HEK293 (cell line): ENCODE measurements at regions not wholly inside any gene's neighbourhood (a gene's known extent, or its start where the extent isn't known, plus 50 kb on each side); places are given as distances from the start of the nearest gene placed in this dataset.

Source experiments
- CTCF ChIA-PET: fragments of 350-600 bp; formaldehyde crosslinking; extraction: SDS; loops from one replicate; lab custom pipeline; 2021; ENCODE audit warnings: antibody characterized with exemption; lab: Yijun Ruan, JAX
- POLR2A ChIA-PET: fragments of 300-600 bp; formaldehyde crosslinking; extraction: SDS; loops from one replicate; lab custom pipeline; 2020; ENCODE audit warnings: antibody characterized with exemption, inconsistent platforms; lab: Yijun Ruan, JAX
- H3K27ac ChIP-seq: fragments of 200-500 bp; sonication (Bioruptor generic); 2 replicates; pipeline ENCODE4 v1.5.1; 2014; ENCODE audit warnings: low read depth, low read length, control low read depth, inconsistent platforms; ENCODE audit errors: extremely low read depth
- H3K36me3 ChIP-seq, 2 experiments: fragments of 200-500 bp in 1 of 2; sonication (Bioruptor generic) in 1 of 2; 1 replicate in 1 of 2; 2 replicates in 1 of 2; pipeline ENCODE4 v1.5.1; 2014 to 2017; ENCODE audit warnings: inconsistent platforms in 2 of 2, low read length in 2 of 2; ENCODE audit not compliant: control insufficient read depth in 2 of 2, insufficient read depth in 1 of 2
- H3K4me1 ChIP-seq: fragments of 200-500 bp; sonication (Bioruptor generic); 2 replicates; pipeline ENCODE4 v1.5.1; 2014; ENCODE audit warnings: mild to moderate bottlenecking, low read length, inconsistent platforms; ENCODE audit not compliant: control insufficient read depth, insufficient read depth
- H3K4me3 ChIP-seq: 2 replicates; pipeline ENCODE4 v1.5.1; 2011; ENCODE audit warnings: low read depth, mild to moderate bottlenecking, control low read depth, low read length, moderate library complexity
- H3K9me3 ChIP-seq: fragments of 200-500 bp; sonication (Bioruptor generic); 2 replicates; pipeline ENCODE4 v1.5.1; 2014; ENCODE audit warnings: low read depth, low read length, inconsistent platforms; ENCODE audit not compliant: control insufficient read depth, insufficient read depth
- BCL11A ChIP-seq: fragments of 450-650 bp; formaldehyde crosslinking; IDR thresholded peaks from 2 replicates; pipeline ENCODE4 v1.5.1; 2016; ENCODE audit warnings: low read depth, missing biosample characterization, missing genetic modification characterization
- KLF7 ChIP-seq: fragments of 450-650 bp; formaldehyde crosslinking; IDR thresholded peaks from 2 replicates; pipeline ENCODE4 v1.5.1; 2016; ENCODE audit warnings: missing biosample characterization, missing genetic modification characterization, borderline replicate concordance
- KLF8 ChIP-seq: fragments of 450-650 bp; formaldehyde crosslinking; IDR thresholded peaks from 2 replicates; pipeline ENCODE4 v1.5.1; 2016; ENCODE audit warnings: missing biosample characterization, missing genetic modification characterization
- MYNN ChIP-seq: fragments of 450-650 bp; formaldehyde crosslinking; IDR thresholded peaks from 2 replicates; pipeline ENCODE4 v1.5.1; 2016; ENCODE audit warnings: missing biosample characterization, missing genetic modification characterization, borderline replicate concordance
- SCRT2 ChIP-seq: fragments of 450-650 bp; formaldehyde crosslinking; IDR thresholded peaks from 2 replicates; pipeline ENCODE4 v1.5.1; 2016; ENCODE audit warnings: missing biosample characterization, missing genetic modification characterization
- ZFP69B ChIP-seq: fragments of 450-650 bp; formaldehyde crosslinking; IDR thresholded peaks from 2 replicates; pipeline ENCODE4 v1.5.1; 2016; ENCODE audit warnings: missing biosample characterization, missing genetic modification characterization
- ZNF174 ChIP-seq: fragments of 450-650 bp; formaldehyde crosslinking; IDR thresholded peaks from 2 replicates; pipeline ENCODE4 v1.5.0; 2017; ENCODE audit warnings: missing biosample characterization, mild to moderate bottlenecking, missing genetic modification characterization
- ZNF221 ChIP-seq: fragments of 450-650 bp; formaldehyde crosslinking; IDR thresholded peaks from 2 replicates; pipeline ENCODE4 v1.5.1; 2017; ENCODE audit warnings: missing biosample characterization, missing genetic modification characterization, borderline replicate concordance
- ZNF324 ChIP-seq: fragments of 450-650 bp; formaldehyde crosslinking; IDR thresholded peaks from 2 replicates; pipeline ENCODE4 v1.5.1; 2016; ENCODE audit warnings: missing biosample characterization, missing genetic modification characterization
- ZNF350 ChIP-seq: fragments of 450-650 bp; formaldehyde crosslinking; IDR thresholded peaks from 2 replicates; pipeline ENCODE4 v1.5.0; 2017; ENCODE audit warnings: missing biosample characterization, mild to moderate bottlenecking, missing genetic modification characterization
- ZNF394 ChIP-seq: fragments of 450-650 bp; formaldehyde crosslinking; IDR thresholded peaks from 2 replicates; pipeline ENCODE4 v1.5.1; 2016; ENCODE audit warnings: missing biosample characterization, missing genetic modification characterization, mild to moderate bottlenecking, moderate library complexity, borderline replicate concordance
- ZNF423 ChIP-seq: fragments of 450-650 bp; formaldehyde crosslinking; IDR thresholded peaks from 2 replicates; pipeline ENCODE4 v1.5.1; 2016; ENCODE audit warnings: missing biosample characterization, missing genetic modification characterization
- ZNF473 ChIP-seq: fragments of 450-650 bp; formaldehyde crosslinking; IDR thresholded peaks from 2 replicates; pipeline ENCODE4 v1.5.1; 2017; ENCODE audit warnings: missing biosample characterization, missing genetic modification characterization
- ZNF501 ChIP-seq: fragments of 450-650 bp; formaldehyde crosslinking; IDR thresholded peaks from 2 replicates; pipeline ENCODE4 v1.5.1; 2016; ENCODE audit warnings: missing biosample characterization, missing genetic modification characterization
- ZNF658 ChIP-seq: fragments of 450-650 bp; formaldehyde crosslinking; IDR thresholded peaks from 2 replicates; pipeline ENCODE4; 2016; ENCODE audit warnings: missing biosample characterization, missing genetic modification characterization
- ZNF670 ChIP-seq: fragments of 450-650 bp; formaldehyde crosslinking; IDR thresholded peaks from 2 replicates; pipeline ENCODE4 v1.5.1; 2016; ENCODE audit warnings: missing biosample characterization, missing genetic modification characterization, low read depth
- ZNF76 ChIP-seq: fragments of 450-650 bp; formaldehyde crosslinking; IDR thresholded peaks from 2 replicates; pipeline ENCODE4; 2016; ENCODE audit warnings: low read depth, missing biosample characterization, missing genetic modification characterization, borderline replicate concordance
- ZNF777 ChIP-seq: fragments of 450-650 bp; formaldehyde crosslinking; IDR thresholded peaks from 2 replicates; pipeline ENCODE4 v1.5.1; 2017; ENCODE audit warnings: missing biosample characterization, missing genetic modification characterization, borderline replicate concordance
- ZXDB ChIP-seq: fragments of 450-650 bp; formaldehyde crosslinking; IDR thresholded peaks from 2 replicates; pipeline ENCODE4 v1.5.1; 2016; ENCODE audit warnings: missing biosample characterization, missing genetic modification characterization
- TF ChIP-seq, protein P1 (sequence below): fragments of 450-650 bp; formaldehyde crosslinking; IDR thresholded peaks from 2 replicates; pipeline ENCODE4 v1.5.1; 2017; ENCODE audit warnings: missing biosample characterization, missing genetic modification characterization
- TF ChIP-seq, protein P2 (sequence below): fragments of 450-650 bp; formaldehyde crosslinking; IDR thresholded peaks from 2 replicates; pipeline ENCODE4 v1.5.1; 2016; ENCODE audit warnings: missing biosample characterization, missing genetic modification characterization
- TF ChIP-seq, protein P3 (sequence below): fragments of 450-650 bp; formaldehyde crosslinking; IDR thresholded peaks from 2 replicates; pipeline ENCODE4 v1.5.1; 2017; ENCODE audit warnings: missing biosample characterization, missing genetic modification characterization
- TF ChIP-seq, protein P4 (sequence below): sonication (generic); formaldehyde crosslinking; IDR thresholded peaks from 2 replicates; pipeline ENCODE4 v1.8.1; 2022; ENCODE audit warnings: mild to moderate bottlenecking, moderate library complexity, missing genetic modification reagents
- TF ChIP-seq, protein P5 (sequence below): fragments of 450-650 bp; formaldehyde crosslinking; IDR thresholded peaks from 2 replicates; pipeline ENCODE4 v1.5.1; 2016; ENCODE audit warnings: missing biosample characterization, missing genetic modification characterization

DNA sequence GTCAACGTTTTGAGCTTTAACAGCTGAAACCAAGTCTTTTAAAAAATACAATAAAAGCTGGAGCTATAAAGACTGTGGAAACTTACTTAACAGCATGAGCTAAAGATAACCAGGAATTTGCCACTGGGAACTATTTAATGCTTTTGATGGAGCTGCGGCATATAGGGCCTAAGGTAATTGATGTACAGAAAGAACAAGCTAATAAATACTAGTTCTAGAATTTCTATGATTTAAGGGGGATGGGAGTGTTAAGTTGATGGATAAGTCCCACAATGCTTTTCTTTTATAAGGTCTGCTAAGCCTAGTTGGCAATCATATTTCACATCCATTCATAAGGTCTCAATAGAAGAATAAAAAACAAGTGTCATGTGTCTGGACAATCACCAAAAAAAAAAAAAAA lies 334.0 kb upstream of the DMAC1 start:
- H3K4me3 ChIP-seq = no peak overlapping the region
- H3K4me1 ChIP-seq = no peaks in the 10 kb centered on the region
- POLR2A ChIA-PET = no interaction called here
- CTCF ChIA-PET = interaction anchor here (0.5 to 0.7 kb wide), 2 partner anchors 56 to 1721 kb away, joined by 3 to 4 read pairs; no protein-coding TSS in a partner anchor
- H3K9me3 ChIP-seq = no peaks in the 10 kb centered on the region
- H3K27ac ChIP-seq = no peak overlapping the region
- no peaks in the 10 kb centered on the region for H3K36me3 ChIP-seq
- TF ChIP-seq, protein P1, sequence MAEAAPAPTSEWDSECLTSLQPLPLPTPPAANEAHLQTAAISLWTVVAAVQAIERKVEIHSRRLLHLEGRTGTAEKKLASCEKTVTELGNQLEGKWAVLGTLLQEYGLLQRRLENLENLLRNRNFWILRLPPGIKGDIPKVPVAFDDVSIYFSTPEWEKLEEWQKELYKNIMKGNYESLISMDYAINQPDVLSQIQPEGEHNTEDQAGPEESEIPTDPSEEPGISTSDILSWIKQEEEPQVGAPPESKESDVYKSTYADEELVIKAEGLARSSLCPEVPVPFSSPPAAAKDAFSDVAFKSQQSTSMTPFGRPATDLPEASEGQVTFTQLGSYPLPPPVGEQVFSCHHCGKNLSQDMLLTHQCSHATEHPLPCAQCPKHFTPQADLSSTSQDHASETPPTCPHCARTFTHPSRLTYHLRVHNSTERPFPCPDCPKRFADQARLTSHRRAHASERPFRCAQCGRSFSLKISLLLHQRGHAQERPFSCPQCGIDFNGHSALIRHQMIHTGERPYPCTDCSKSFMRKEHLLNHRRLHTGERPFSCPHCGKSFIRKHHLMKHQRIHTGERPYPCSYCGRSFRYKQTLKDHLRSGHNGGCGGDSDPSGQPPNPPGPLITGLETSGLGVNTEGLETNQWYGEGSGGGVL (tag by site-specific recombination) = no peak
- no peak for TF ChIP-seq ZNF777 (tag by site-specific recombination)
- TF ChIP-seq, protein P2, sequence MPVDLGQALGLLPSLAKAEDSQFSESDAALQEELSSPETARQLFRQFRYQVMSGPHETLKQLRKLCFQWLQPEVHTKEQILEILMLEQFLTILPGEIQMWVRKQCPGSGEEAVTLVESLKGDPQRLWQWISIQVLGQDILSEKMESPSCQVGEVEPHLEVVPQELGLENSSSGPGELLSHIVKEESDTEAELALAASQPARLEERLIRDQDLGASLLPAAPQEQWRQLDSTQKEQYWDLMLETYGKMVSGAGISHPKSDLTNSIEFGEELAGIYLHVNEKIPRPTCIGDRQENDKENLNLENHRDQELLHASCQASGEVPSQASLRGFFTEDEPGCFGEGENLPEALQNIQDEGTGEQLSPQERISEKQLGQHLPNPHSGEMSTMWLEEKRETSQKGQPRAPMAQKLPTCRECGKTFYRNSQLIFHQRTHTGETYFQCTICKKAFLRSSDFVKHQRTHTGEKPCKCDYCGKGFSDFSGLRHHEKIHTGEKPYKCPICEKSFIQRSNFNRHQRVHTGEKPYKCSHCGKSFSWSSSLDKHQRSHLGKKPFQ = no peak
- no peak for TF ChIP-seq ZNF221 (tag by site-specific recombination)
- TF ChIP-seq ZNF501 (tag by site-specific recombination) = no peak
- TF ChIP-seq ZFP69B (tag by site-specific recombination) = no peak
- TF ChIP-seq KLF8 (tag by site-specific recombination) = no peak
- TF ChIP-seq, protein P3, sequence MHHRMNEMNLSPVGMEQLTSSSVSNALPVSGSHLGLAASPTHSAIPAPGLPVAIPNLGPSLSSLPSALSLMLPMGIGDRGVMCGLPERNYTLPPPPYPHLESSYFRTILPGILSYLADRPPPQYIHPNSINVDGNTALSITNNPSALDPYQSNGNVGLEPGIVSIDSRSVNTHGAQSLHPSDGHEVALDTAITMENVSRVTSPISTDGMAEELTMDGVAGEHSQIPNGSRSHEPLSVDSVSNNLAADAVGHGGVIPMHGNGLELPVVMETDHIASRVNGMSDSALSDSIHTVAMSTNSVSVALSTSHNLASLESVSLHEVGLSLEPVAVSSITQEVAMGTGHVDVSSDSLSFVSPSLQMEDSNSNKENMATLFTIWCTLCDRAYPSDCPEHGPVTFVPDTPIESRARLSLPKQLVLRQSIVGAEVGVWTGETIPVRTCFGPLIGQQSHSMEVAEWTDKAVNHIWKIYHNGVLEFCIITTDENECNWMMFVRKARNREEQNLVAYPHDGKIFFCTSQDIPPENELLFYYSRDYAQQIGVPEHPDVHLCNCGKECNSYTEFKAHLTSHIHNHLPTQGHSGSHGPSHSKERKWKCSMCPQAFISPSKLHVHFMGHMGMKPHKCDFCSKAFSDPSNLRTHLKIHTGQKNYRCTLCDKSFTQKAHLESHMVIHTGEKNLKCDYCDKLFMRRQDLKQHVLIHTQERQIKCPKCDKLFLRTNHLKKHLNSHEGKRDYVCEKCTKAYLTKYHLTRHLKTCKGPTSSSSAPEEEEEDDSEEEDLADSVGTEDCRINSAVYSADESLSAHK (tag by site-specific recombination) = no peak
- no peak for TF ChIP-seq ZNF350 (tag by site-specific recombination)
- TF ChIP-seq BCL11A = no peak

DNA sequence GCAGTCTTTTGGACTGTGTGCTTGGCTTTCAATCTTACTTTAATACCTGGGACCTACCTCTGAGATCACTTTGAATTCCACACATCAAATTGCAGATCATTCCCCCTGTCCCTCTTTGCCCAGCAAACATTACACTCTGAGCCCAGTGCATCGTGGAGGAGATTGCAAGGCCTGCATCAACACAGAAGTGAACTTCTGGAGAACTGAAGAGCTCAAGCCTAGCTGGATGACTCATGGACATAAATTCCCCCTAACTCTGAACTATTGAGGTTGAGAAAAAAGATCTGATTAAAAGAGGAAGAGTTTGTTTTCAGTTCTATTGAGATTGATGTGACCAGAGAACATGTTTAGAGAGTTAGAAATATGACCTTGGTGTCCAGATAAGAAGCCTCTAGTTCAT lies 316.0 kb upstream of the DMAC1 start:
- POLR2A ChIA-PET = no interaction called here
- Histone ChIP-seq H3K4me3 (no peak overlapping the region), H3K9me3 (no peaks in the 10 kb centered on the region), H3K27ac (no peak overlapping the region), H3K36me3 (no peaks in the 10 kb centered on the region), H3K4me1 (no peaks in the 10 kb centered on the region)
- CTCF ChIA-PET = interaction anchor here (0.6 kb wide), 1 partner anchor 55 kb away, joined by 5 read pairs; no protein-coding TSS in a partner anchor
- TF ChIP-seq, protein P4, sequence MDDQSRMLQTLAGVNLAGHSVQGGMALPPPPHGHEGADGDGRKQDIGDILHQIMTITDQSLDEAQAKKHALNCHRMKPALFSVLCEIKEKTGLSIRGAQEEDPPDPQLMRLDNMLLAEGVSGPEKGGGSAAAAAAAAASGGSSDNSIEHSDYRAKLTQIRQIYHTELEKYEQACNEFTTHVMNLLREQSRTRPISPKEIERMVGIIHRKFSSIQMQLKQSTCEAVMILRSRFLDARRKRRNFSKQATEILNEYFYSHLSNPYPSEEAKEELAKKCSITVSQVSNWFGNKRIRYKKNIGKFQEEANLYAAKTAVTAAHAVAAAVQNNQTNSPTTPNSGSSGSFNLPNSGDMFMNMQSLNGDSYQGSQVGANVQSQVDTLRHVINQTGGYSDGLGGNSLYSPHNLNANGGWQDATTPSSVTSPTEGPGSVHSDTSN = no peak
- TF ChIP-seq ZNF76 = no peak
- no peak for TF ChIP-seq ZNF658
- TF ChIP-seq ZXDB = no peak
- TF ChIP-seq, protein P5, sequence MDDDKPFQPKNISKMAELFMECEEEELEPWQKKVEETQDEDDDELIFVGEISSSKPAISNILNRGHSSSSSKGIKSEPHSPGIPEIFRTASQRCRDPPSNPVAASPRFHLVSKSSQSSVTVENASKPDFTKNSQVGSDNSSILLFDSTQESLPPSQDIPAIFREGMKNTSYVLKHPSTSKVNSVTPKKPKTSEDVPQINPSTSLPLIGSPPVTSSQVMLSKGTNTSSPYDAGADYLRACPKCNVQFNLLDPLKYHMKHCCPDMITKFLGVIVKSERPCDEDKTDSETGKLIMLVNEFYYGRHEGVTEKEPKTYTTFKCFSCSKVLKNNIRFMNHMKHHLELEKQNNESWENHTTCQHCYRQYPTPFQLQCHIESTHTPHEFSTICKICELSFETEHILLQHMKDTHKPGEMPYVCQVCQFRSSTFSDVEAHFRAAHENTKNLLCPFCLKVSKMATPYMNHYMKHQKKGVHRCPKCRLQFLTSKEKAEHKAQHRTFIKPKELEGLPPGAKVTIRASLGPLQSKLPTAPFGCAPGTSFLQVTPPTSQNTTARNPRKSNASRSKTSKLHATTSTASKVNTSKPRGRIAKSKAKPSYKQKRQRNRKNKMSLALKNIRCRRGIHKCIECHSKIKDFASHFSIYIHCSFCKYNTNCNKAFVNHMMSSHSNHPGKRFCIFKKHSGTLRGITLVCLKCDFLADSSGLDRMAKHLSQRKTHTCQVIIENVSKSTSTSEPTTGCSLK = no peak
- no peak for TF ChIP-seq ZNF473 (tag by site-specific recombination)
- TF ChIP-seq ZNF324 = no peak
- TF ChIP-seq MYNN = no peak
- no peak for TF ChIP-seq KLF7 (tag by site-specific recombination)
- no peak for TF ChIP-seq ZNF670 (tag by site-specific recombination)
- no peak for TF ChIP-seq SCRT2 (tag by site-specific recombination)
- no peak for TF ChIP-seq ZNF423 (tag by site-specific recombination)
- TF ChIP-seq ZNF174 (tag by site-specific recombination) = no peak
- no peak for TF ChIP-seq ZNF394 (tag by site-specific recombination)
